OCI-LY1 (cell line): ENCODE measurements at regions not wholly inside any gene's neighbourhood (a gene's known extent, or its start where the extent isn't known, plus 50 kb on each side); places are given as distances from the start of the nearest gene placed in this dataset.

ENCODE experiments used
- H2AFZ ChIP-seq: fragments of 200-600 bp; sonication (generic), shearing (Covaris generic); 2 replicates; pipeline ENCODE4 v1.6.0; 2014; ENCODE audit warnings: antibody characterized with exemption, mild to moderate bottlenecking, low read length
- H3F3A ChIP-seq: fragments of 200-600 bp; sonication (generic), shearing (Covaris generic); 2 replicates; pipeline ENCODE4 v1.6.0; 2014; ENCODE audit warnings: mild to moderate bottlenecking, antibody characterized with exemption, low read length, moderate library complexity; ENCODE audit not compliant: insufficient read depth
- H3K27ac ChIP-seq: fragments of 200-600 bp; sonication (generic); 2 replicates; pipeline ENCODE4 v1.5.1; 2014; ENCODE audit warnings: low read length, mixed run types, mild to moderate bottlenecking, low read depth; ENCODE audit not compliant: poor library complexity, severe bottlenecking
- H3K27me3 ChIP-seq: fragments of 200-600 bp; sonication (generic); 2 replicates; pipeline ENCODE4 v1.6.0; 2014; ENCODE audit warnings: antibody characterized with exemption, mild to moderate bottlenecking, low read length, moderate library complexity; ENCODE audit not compliant: insufficient read depth
- H3K36me3 ChIP-seq: fragments of 200-600 bp; sonication (generic); 2 replicates; pipeline ENCODE4 v1.6.1; 2014; ENCODE audit warnings: mild to moderate bottlenecking, antibody characterized with exemption, low read length, moderate library complexity, mixed read lengths; ENCODE audit not compliant: insufficient read depth
- H3K4me1 ChIP-seq: fragments of 200-600 bp; sonication (generic); 2 replicates; pipeline ENCODE4 v1.5.1; 2014; ENCODE audit warnings: mild to moderate bottlenecking, low read length, moderate library complexity; ENCODE audit not compliant: insufficient read depth, severe bottlenecking
- H3K4me2 ChIP-seq: fragments of 200-600 bp; sonication (generic), shearing (Covaris generic); 2 replicates; pipeline ENCODE4 v1.6.1; 2014; ENCODE audit warnings: low read length
- H3K4me3 ChIP-seq: fragments of 200-600 bp; sonication (generic); 2 replicates; pipeline ENCODE4 v1.5.1; 2014; ENCODE audit warnings: low read length, low read depth, mild to moderate bottlenecking, mixed read lengths; ENCODE audit not compliant: poor library complexity, severe bottlenecking
- H3K79me2 ChIP-seq: fragments of 200-600 bp; shearing (Covaris generic); 2 replicates; pipeline ENCODE4 v1.6.1; 2016; ENCODE audit warnings: mixed run types, low read length, mixed read lengths; ENCODE audit not compliant: insufficient read depth
- H3K9ac ChIP-seq: fragments of 200-600 bp; sonication (generic), shearing (Covaris generic); 2 replicates; pipeline ENCODE4 v1.6.1; 2014; ENCODE audit warnings: mild to moderate bottlenecking, low read length, mixed read lengths
- H3K9me2 ChIP-seq: fragments of 200-600 bp; sonication (generic), shearing (Covaris generic); 2 replicates; pipeline ENCODE4 v1.6.1; 2014; ENCODE audit warnings: low read depth, mild to moderate bottlenecking, low read length, mixed read lengths
- H3K9me3 ChIP-seq: fragments of 200-600 bp; shearing (Covaris generic); 2 replicates; pipeline ENCODE4 v1.6.1; 2014; ENCODE audit warnings: low read length, mixed read lengths
- H4K20me1 ChIP-seq: fragments of 200-600 bp; sonication (generic), shearing (Covaris generic); 2 replicates; pipeline ENCODE4 v1.6.0; 2016; ENCODE audit warnings: mild to moderate bottlenecking, low read length; ENCODE audit not compliant: insufficient read depth
- EZH2 ChIP-seq: fragments of 200-600 bp; sonication (generic), shearing (Covaris generic); IDR thresholded peaks from 2 replicates; pipeline ENCODE4 v1.8.0; 2017; ENCODE audit warnings: borderline replicate concordance, mixed run types, mild to moderate bottlenecking, antibody characterized with exemption, low read length, moderate library complexity, mixed read lengths
- TF ChIP-seq, protein P1 (sequence below): fragments of 200-600 bp; sonication (generic), shearing (Covaris generic); IDR thresholded peaks from 2 replicates; pipeline ENCODE4 v1.5.1; 2017; ENCODE audit warnings: mild to moderate bottlenecking, antibody characterized with exemption, low read length, moderate library complexity, mixed read lengths

DNA sequence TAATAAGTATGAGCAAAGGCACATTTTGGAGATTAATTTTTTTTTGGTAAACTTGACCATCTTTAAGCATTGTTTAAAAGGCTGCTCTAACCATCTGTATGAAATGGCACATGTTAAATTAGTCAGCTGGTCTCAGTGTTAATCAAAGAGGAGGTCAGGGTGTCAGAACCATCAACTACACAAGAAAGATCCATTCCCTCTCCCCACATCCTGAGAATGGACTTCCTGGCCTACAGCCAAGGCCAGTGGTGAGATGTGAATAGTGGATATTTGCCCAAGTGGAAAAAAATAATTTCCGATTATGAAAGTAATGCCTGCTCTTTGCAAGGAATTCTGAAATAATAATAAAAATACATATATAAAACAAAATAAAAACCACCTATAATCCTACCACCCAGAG, 641.7 kb downstream of the NR2F2 start:
- Histone ChIP-seq H3K9me2 (no peaks in the 10 kb centered on the region), H3K9ac (no peak overlapping the region), H3K27me3 (no peaks in the 10 kb centered on the region), H3K27ac (no peak overlapping the region), H3K4me1 (no peaks in the 10 kb centered on the region), H2AFZ (no peak overlapping the region), H4K20me1 (no peaks in the 10 kb centered on the region), H3K36me3 (no peaks in the 10 kb centered on the region), H3F3A (no peaks in the 10 kb centered on the region), H3K4me3 (no peak overlapping the region), H3K9me3 (no peaks in the 10 kb centered on the region), H3K79me2 (no peaks in the 10 kb centered on the region), H3K4me2 (no peak overlapping the region)
- TF ChIP-seq EZH2 = no peak
- TF ChIP-seq, protein P1, sequence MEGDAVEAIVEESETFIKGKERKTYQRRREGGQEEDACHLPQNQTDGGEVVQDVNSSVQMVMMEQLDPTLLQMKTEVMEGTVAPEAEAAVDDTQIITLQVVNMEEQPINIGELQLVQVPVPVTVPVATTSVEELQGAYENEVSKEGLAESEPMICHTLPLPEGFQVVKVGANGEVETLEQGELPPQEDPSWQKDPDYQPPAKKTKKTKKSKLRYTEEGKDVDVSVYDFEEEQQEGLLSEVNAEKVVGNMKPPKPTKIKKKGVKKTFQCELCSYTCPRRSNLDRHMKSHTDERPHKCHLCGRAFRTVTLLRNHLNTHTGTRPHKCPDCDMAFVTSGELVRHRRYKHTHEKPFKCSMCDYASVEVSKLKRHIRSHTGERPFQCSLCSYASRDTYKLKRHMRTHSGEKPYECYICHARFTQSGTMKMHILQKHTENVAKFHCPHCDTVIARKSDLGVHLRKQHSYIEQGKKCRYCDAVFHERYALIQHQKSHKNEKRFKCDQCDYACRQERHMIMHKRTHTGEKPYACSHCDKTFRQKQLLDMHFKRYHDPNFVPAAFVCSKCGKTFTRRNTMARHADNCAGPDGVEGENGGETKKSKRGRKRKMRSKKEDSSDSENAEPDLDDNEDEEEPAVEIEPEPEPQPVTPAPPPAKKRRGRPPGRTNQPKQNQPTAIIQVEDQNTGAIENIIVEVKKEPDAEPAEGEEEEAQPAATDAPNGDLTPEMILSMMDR = no peak

DNA sequence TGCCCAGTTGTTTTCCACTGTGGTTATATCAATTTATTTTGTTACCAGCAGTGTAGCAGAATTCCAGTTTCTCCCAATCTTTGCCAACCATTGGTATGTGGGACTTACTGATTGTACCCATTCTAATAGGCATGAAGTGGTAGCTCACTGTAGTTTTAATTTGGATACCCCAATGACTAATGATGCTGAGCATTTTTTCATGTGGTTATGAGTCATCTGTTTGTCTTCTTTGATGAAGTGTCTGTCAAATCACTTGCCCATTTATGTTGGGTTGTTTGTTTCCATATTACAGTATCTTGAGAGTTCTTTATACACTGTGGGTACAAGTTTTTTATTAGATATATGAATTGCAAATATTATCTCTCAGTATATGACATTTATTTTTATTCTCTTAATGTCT, 644.3 kb downstream of the NR2F2 start:
- no peaks in the 10 kb centered on the region for H3K9me3 ChIP-seq
- H3K4me3 ChIP-seq = no peak overlapping the region
- H3K79me2 ChIP-seq = no peaks in the 10 kb centered on the region
- no peak overlapping the region for H3K9ac ChIP-seq
- H3K36me3 ChIP-seq = no peaks in the 10 kb centered on the region
- H3K27me3 ChIP-seq = no peaks in the 10 kb centered on the region
- TF ChIP-seq EZH2 = no peak
- TF ChIP-seq, protein P1 = no peak
- no peaks in the 10 kb centered on the region for H3K9me2 ChIP-seq
- H2AFZ ChIP-seq = no peak overlapping the region
- no peaks in the 10 kb centered on the region for H3F3A ChIP-seq
- H3K4me2 ChIP-seq = no peak overlapping the region
- no peak overlapping the region for H3K27ac ChIP-seq
- H4K20me1 ChIP-seq = no peaks in the 10 kb centered on the region
- H3K4me1 ChIP-seq = no peaks in the 10 kb centered on the region

GRCh38 chr15:96977886-96978285, 647.4 kb downstream of the NR2F2 start:
- H3K4me3 ChIP-seq = no peak overlapping the region
- H3F3A ChIP-seq = no peaks in the 10 kb centered on the region
- H2AFZ ChIP-seq = no peak overlapping the region
- H3K9ac ChIP-seq = no peak overlapping the region
- H3K4me2 ChIP-seq = no peak overlapping the region
- TF ChIP-seq, protein P1 = no peak
- H3K79me2 ChIP-seq = no peaks in the 10 kb centered on the region
- H3K27me3 ChIP-seq = no peaks in the 10 kb centered on the region
- no peaks in the 10 kb centered on the region for H3K4me1 ChIP-seq
- no peaks in the 10 kb centered on the region for H4K20me1 ChIP-seq
- H3K9me2 ChIP-seq = no peaks in the 10 kb centered on the region
- H3K27ac ChIP-seq = no peak overlapping the region
- no peaks in the 10 kb centered on the region for H3K9me3 ChIP-seq
- H3K36me3 ChIP-seq = no peaks in the 10 kb centered on the region
